Heart left ventricle (tissue), 16 donors: ENCODE measurements at regions not wholly inside any gene's neighbourhood (a gene's known extent, or its start where the extent isn't known, plus 50 kb on each side); places are given as distances from the start of the nearest gene placed in this dataset.

Experiments
- ATAC-seq, 4 donors: fragments of 200-7000 bp; cut with Tn5 transposase; one replicate each; pipeline ENCODE4 v1.9.1; 2020 to 2022; ENCODE audit warnings: moderate library complexity in 4 of 4, mild to moderate bottlenecking in 3 of 4, moderate number of reproducible peaks in 1 of 4
- DNase-seq, 5 donors: peaks; one replicate each; pipeline ENCODE4 v3.0.0-alpha.2; 2020
- H3K27ac ChIP-seq, 12 donors: fragments of 200-600 bp; sonication (generic) in 4 of 12; one replicate each; pipeline versions ENCODE4 v1.5.0 to v1.8.0; 2016 to 2022; ENCODE audit warnings: mild to moderate bottlenecking in 2 of 12
- H3K27me3 ChIP-seq, 9 donors: fragments of 200-600 bp; sonication (generic) in 2 of 9; one replicate each; pipeline versions ENCODE4 v1.5.1 to v1.8.0; 2016 to 2022; ENCODE audit warnings: mild to moderate bottlenecking in 3 of 9
- H3K36me3 ChIP-seq, 9 donors: fragments of 200-600 bp; sonication (generic) in 2 of 9; one replicate each; pipeline versions ENCODE4 v1.5.0 to v1.8.0; 2018 to 2022; ENCODE audit warnings: mild to moderate bottlenecking in 2 of 9
- H3K4me1 ChIP-seq, 12 donors: fragments of 200-600 bp; sonication (generic) in 4 of 12; one replicate each; pipeline versions ENCODE4 v1.5.0 to v1.8.0; 2016 to 2022; ENCODE audit warnings: mild to moderate bottlenecking in 3 of 12
- H3K4me3 ChIP-seq, 12 donors: fragments of 200-600 bp; sonication (generic) in 4 of 12; one replicate each; pipeline versions ENCODE4 v1.5.0 to v1.8.0; 2017 to 2022; ENCODE audit warnings: mild to moderate bottlenecking in 9 of 12, moderate library complexity in 4 of 12
- H3K9me3 ChIP-seq, 12 donors: fragments of 200-600 bp; sonication (generic) in 4 of 12; one replicate each; pipeline versions ENCODE4 v1.5.0 to v1.8.0; 2016 to 2022; ENCODE audit warnings: mild to moderate bottlenecking in 1 of 12
- CTCF ChIP-seq, 12 donors: fragments of 200-600 bp; sonication (generic) in 4 of 12; IDR thresholded peaks; one replicate each; pipeline versions ENCODE4 v1.5.0 to v1.8.0; 2018 to 2022; ENCODE audit warnings: antibody characterized with exemption in 12 of 12, mild to moderate bottlenecking in 5 of 12
- POLR2A ChIP-seq, 2 donors: fragments of 450-650 bp; IDR thresholded peaks; one replicate each; pipeline ENCODE4 v1.6.1; 2017; ENCODE audit warnings: antibody characterized with exemption in 2 of 2, mild to moderate bottlenecking in 2 of 2, moderate library complexity in 2 of 2
- WGBS, 4 donors: extraction: QIAGEN DNeasy Blood & Tissue Kit in 2 of 4; methylation state at CpG; one replicate each; pipeline versions ENCODE4 v1.1.5 to v1.1.7; 2013 to 2018; 5-methylcytosine and 5-hydroxymethylcytosine counted together
- intact Hi-C, 10 donors: fragments of 100-400 bp; cut with DNase I; formaldehyde crosslinking; loops; one replicate each; pipeline versions ENCODE4 v1.11.1 to v1.14.2; 2022
- donor health status: ischemic (EF 13 %, LVEDD 7.1; RV severe dilation, severe dysfunction).
- donor health status: healthy with polysubstance abuse.
- donor health status: DM: no; HTN: yes; CAD: no.
- donor health status: DM: no; HTN: no; CAD: no.
- donor health status: ischemic (EF 25% LVEDD 6.9; RV normal size, moderate dysfunction).
- donor health status: ischemic (EF 25% LVEDD 5.7; RV mildly dilated, moderate dysfunction).
- donor health status: healthy.
- donor health status: DM: yes; HTN: yes; CAD: no.
- donor health status: ischemic (EF 35%, LVEDD 5.7; RV mildly dilated, moderate dysfunction).
- donor health status: nonischemic (EF 11% LVEDD 7.7; RV severe dilation, severe dysfunction).
- donor health status: DM: yes; HTN: yes; CAD: no.
- donor health status: PGD.
- donor health status: ischemic (EF 29% LVEDD 5.4; RV normal size, mild dysfunction).
- donor health status: nonischemic (EF 23%, LVEDD 6.1; RV moderate dilation, normal function).

- WGBS, 4 donors: 89 to 95% (median 93%) methylated on average over 2 of the region's 2 CpGs
- Histone ChIP-seq H3K27ac (no peak overlapping the region), H3K9me3 (no peaks in the 10 kb centered on the region), H3K27me3 (no peaks in the 10 kb centered on the region), H3K36me3 (no peaks in the 10 kb centered on the region), H3K4me3 (no peak overlapping the region), H3K4me1 (peaks cover 0 to 3% (median 0%) of the 10 kb centered on the region in 12 donors)
- intact Hi-C loops: no loop called here
- no peak for ATAC-seq
- DNase-seq: no peak
- peak in 1 of 12 donors; percentile 14 for TF ChIP-seq CTCF (IDR thresholded peaks at IDR 0.05)
- TF ChIP-seq POLR2A (IDR thresholded peaks at IDR 0.05): no peak
Observed at GRCh38 chr6:113488061-113488460, 369.1 kb upstream of the MARCKS start.

- no peak for DNase-seq
- intact Hi-C loops: no loop called here
- TF ChIP-seq POLR2A (IDR thresholded peaks at IDR 0.05) (no peak), CTCF (IDR thresholded peaks at IDR 0.05) (no peak)
- H3K4me3 ChIP-seq: no peak overlapping the region
- peaks cover 0 to 3% (median 0%) of the 10 kb centered on the region in 12 donors for H3K4me1 ChIP-seq
- ATAC-seq: no peak
- WGBS, 4 donors: 64 to 70% (median 68%) methylated on average over 4 of the region's 4 CpGs
- peak overlapping the region in 1 of 12 donors; percentile 13 for H3K27ac ChIP-seq
- no peaks in the 10 kb centered on the region for H3K9me3 ChIP-seq
- H3K36me3 ChIP-seq: no peaks in the 10 kb centered on the region
- no peaks in the 10 kb centered on the region for H3K27me3 ChIP-seq
Observed at GRCh38 chr6:113488812-113489685, 368.1 kb upstream of the MARCKS start.

GRCh38 chr6:113489952-113490746, 367.0 kb upstream of the MARCKS start:
- H3K27ac ChIP-seq: no peak overlapping the region
- intact Hi-C loops: no loop called here
- peaks cover 0 to 3% (median 0%) of the 10 kb centered on the region in 12 donors for H3K4me1 ChIP-seq
- no peak for TF ChIP-seq POLR2A (IDR thresholded peaks at IDR 0.05)
- no peak for TF ChIP-seq CTCF (IDR thresholded peaks at IDR 0.05)
- no peaks in the 10 kb centered on the region for H3K36me3 ChIP-seq
- no peaks in the 10 kb centered on the region for H3K9me3 ChIP-seq
- ATAC-seq (no peak), DNase-seq (no peak)
- no peaks in the 10 kb centered on the region for H3K27me3 ChIP-seq
- 65 to 88% (median 79%) methylated on average over 1 of the region's 1 CpG for WGBS, 4 donors
- H3K4me3 ChIP-seq: no peak overlapping the region

GRCh38 chr6:113491376-113491775, 365.8 kb upstream of the MARCKS start:
- Histone ChIP-seq H3K27ac (no peak overlapping the region), H3K36me3 (no peaks in the 10 kb centered on the region), H3K4me3 (no peak overlapping the region), H3K27me3 (no peaks in the 10 kb centered on the region), H3K9me3 (no peaks in the 10 kb centered on the region), H3K4me1 (peaks cover 0 to 8% (median under 1%) of the 10 kb centered on the region in 12 donors)
- ATAC-seq (no peak), DNase-seq (no peak)
- TF ChIP-seq CTCF (IDR thresholded peaks at IDR 0.05) (no peak), POLR2A (IDR thresholded peaks at IDR 0.05) (no peak)
- WGBS, 4 donors: 72 to 78% (median 74%) methylated on average over 3 of the region's 3 CpGs
- intact Hi-C loops: no loop called here
